CD4-positive, alpha-beta T cell treated with Interleukin-2 at 100 ng/mL for 4 hours (primary cell): ENCODE measurements at regions not wholly inside any gene's neighbourhood (a gene's known extent, or its start where the extent isn't known, plus 50 kb on each side); places are given as distances from the start of the nearest gene placed in this dataset.
A peak's percentile ranks its signal among the peaks of the same experiment; 100 is the strongest.

ENCODE experiments used
- DNase-seq: peaks from one replicate; pipeline ENCODE4 v3.0.0-alpha.2; 2020; ENCODE audit warnings: low spot score

- no peak for DNase-seq
Measured at GRCh38 chr7:17608114-17608833, 309.8 kb downstream of the AHR start.

- no peak for DNase-seq
Measured at GRCh38 chr7:17611611-17612010, 313.2 kb downstream of the AHR start.

- no peak for DNase-seq
Measured at GRCh38 chr7:17613338-17614041, 315.0 kb downstream of the AHR start.

- no peak for DNase-seq
Measured at GRCh38 chr7:17617380-17617779, 318.9 kb downstream of the AHR start.

- DNase-seq, result no peak
Measured at GRCh38 chr7:17617857-17618651, 319.6 kb downstream of the AHR start.

- DNase-seq, result no peak
Measured at GRCh38 chr7:17618652-17618974, 320.2 kb downstream of the AHR start.

- no peak for DNase-seq
Measured at GRCh38 chr7:17619196-17619818, 320.9 kb downstream of the AHR start.

- no peak for DNase-seq
Measured at GRCh38 chr7:17620566-17620965, 319.7 kb downstream of the SNX13 start.

- no peak for DNase-seq
Measured at GRCh38 chr7:17622451-17622850, 317.8 kb downstream of the SNX13 start.

- no peak for DNase-seq
Measured at GRCh38 chr7:17623546-17624185, 316.6 kb downstream of the SNX13 start.

- DNase-seq, result no peak
Measured at GRCh38 chr7:17624379-17624778, 315.9 kb downstream of the SNX13 start.

GRCh38 chr7:17625043-17625442, 315.3 kb downstream of the SNX13 start:
- no peak for DNase-seq

- DNase-seq, result no peak
Measured at GRCh38 chr7:17626235-17626634, 314.1 kb downstream of the SNX13 start.

GRCh38 chr7:17631061-17631460, 309.2 kb downstream of the SNX13 start:
- DNase-seq, result no peak

GRCh38 chr7:17632384-17632783, 307.9 kb downstream of the SNX13 start:
- no peak for DNase-seq

GRCh38 chr7:17633067-17633466, 307.2 kb downstream of the SNX13 start:
- DNase-seq, result no peak

GRCh38 chr7:17638727-17639126, 301.6 kb downstream of the SNX13 start:
- no peak for DNase-seq

- DNase-seq, result peak; percentile 47
Measured at GRCh38 chr7:17640730-17641377, 299.4 kb downstream of the SNX13 start.

GRCh38 chr7:17645500-17645899, 294.8 kb downstream of the SNX13 start:
- DNase-seq, result no peak

- DNase-seq, result no peak
Measured at GRCh38 chr7:17646253-17646956, 293.9 kb downstream of the SNX13 start.

- DNase-seq, result no peak
Measured at GRCh38 chr7:17651341-17651740, 289.0 kb downstream of the SNX13 start.
